ENCODE measurements at regions not wholly inside any gene's neighbourhood (a gene's known extent, or its start where the extent isn't known, plus 50 kb on each side); places are given as distances from the start of the nearest gene placed in this dataset.
A peak's percentile ranks its signal among the peaks of the same experiment; 100 is the strongest.

DNA sequence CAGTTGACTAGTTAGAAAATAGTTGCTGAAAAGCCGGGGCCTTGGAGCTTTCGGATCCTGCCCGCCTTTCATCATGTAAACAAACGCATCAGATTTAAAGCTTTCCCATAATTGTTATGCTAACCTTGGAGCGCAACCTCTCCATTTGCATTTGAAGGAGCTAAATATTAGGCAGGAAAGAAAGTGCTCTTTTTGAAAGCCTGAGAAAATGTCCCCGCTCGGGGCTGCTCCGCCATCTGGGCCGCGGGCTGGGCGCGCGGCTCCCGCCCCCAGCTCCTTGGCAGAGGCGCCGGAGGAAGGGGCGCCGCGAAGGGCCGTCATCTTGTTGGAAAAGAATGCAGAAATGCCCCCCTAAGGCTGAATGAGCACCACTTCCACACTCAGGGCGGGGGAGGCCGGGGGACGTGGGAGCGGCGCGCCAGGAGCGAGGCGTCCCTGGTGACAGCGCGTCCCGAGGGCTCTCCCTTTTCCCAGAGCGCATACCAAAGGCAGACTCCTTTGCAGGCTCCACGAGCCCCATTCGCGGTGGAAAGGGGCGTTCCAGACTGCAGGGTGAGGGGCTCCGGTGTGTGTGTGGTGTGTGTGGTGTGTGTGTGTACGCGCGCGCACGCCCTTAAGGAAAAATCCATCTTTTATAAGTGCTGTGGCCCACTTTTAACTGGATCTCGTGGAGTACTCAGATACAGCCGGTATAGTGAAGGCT is 145.6 kb upstream of the ID4 start:
- TF ChIP-seq, protein P1, sequence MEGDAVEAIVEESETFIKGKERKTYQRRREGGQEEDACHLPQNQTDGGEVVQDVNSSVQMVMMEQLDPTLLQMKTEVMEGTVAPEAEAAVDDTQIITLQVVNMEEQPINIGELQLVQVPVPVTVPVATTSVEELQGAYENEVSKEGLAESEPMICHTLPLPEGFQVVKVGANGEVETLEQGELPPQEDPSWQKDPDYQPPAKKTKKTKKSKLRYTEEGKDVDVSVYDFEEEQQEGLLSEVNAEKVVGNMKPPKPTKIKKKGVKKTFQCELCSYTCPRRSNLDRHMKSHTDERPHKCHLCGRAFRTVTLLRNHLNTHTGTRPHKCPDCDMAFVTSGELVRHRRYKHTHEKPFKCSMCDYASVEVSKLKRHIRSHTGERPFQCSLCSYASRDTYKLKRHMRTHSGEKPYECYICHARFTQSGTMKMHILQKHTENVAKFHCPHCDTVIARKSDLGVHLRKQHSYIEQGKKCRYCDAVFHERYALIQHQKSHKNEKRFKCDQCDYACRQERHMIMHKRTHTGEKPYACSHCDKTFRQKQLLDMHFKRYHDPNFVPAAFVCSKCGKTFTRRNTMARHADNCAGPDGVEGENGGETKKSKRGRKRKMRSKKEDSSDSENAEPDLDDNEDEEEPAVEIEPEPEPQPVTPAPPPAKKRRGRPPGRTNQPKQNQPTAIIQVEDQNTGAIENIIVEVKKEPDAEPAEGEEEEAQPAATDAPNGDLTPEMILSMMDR (IDR thresholded peaks at IDR 0.05; ENCODE audit: poor library complexity, severe bottlenecking) = no peak
- TF ChIP-seq EZH2 (IDR thresholded peaks at IDR 0.05; ENCODE audit: borderline replicate concordance, insufficient read depth, low read length, poor library complexity, severe bottlenecking) (no peak), TAF1 (IDR thresholded peaks at IDR 0.05; ENCODE audit: low read depth) (peak; percentile 79)
